ENCODE measurements at regions not wholly inside any gene's neighbourhood (a gene's known extent, or its start where the extent isn't known, plus 50 kb on each side); places are given as distances from the start of the nearest gene placed in this dataset.
"Not testable (repeated sequence)": the region's sequence is repeated elsewhere in the genome, so short reads cannot be mapped to it uniquely, and the experiment has no call there.

DNA sequence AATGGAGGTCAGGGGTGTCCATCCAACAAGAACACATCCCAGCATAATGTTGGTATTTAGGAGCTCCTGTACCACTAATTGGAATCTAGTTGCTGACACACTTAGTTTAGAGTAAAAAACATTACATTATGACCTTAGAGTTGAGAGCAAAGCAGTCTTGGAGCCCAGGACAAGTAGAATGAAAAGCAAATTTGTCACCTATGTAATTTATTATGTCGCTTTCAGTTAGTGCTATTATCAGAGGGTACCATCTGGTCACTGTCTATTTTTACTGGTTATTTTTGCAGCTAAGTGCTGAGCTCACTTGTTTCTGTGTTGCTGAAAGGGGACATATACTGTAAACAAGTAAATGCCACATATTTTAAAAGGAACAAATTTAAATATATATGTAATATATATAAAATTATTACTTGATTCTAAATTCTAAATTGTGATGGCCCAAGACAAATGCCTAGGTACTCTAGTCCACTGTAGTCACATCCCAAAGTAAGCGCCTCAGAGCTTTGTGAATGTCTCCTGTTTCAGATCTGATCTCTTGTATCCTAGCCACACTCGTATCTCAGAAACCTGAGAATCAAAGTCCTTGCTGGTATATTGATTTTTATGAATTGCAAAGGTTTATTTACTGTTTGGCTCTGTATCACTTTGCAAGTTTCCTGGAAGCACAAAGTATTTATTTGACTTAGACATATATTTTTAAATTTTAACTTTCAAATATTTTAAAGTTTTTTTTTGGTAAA lies 148.6 kb upstream of the MAN1A1 start:
- TF ChIP-seq POLR2A (IDR thresholded peaks at IDR 0.05): no peak
- TF ChIP-seq, protein P1, sequence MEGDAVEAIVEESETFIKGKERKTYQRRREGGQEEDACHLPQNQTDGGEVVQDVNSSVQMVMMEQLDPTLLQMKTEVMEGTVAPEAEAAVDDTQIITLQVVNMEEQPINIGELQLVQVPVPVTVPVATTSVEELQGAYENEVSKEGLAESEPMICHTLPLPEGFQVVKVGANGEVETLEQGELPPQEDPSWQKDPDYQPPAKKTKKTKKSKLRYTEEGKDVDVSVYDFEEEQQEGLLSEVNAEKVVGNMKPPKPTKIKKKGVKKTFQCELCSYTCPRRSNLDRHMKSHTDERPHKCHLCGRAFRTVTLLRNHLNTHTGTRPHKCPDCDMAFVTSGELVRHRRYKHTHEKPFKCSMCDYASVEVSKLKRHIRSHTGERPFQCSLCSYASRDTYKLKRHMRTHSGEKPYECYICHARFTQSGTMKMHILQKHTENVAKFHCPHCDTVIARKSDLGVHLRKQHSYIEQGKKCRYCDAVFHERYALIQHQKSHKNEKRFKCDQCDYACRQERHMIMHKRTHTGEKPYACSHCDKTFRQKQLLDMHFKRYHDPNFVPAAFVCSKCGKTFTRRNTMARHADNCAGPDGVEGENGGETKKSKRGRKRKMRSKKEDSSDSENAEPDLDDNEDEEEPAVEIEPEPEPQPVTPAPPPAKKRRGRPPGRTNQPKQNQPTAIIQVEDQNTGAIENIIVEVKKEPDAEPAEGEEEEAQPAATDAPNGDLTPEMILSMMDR (IDR thresholded peaks at IDR 0.05): no peak
- intact Hi-C loops (cut with DNase I; ENCODE audit: low total_unique reads): no loop called here
- no peaks in the 10 kb centered on the region for H3K4me1 ChIP-seq
- H3K4me3 ChIP-seq: no peak overlapping the region
- no peaks in the 10 kb centered on the region for H3K9me3 ChIP-seq
- no peak for DNase-seq
- no peak overlapping the region for H3K27ac ChIP-seq
- H3K36me3 ChIP-seq: no peaks in the 10 kb centered on the region
- no peaks in the 10 kb centered on the region for H3K27me3 ChIP-seq

DNA sequence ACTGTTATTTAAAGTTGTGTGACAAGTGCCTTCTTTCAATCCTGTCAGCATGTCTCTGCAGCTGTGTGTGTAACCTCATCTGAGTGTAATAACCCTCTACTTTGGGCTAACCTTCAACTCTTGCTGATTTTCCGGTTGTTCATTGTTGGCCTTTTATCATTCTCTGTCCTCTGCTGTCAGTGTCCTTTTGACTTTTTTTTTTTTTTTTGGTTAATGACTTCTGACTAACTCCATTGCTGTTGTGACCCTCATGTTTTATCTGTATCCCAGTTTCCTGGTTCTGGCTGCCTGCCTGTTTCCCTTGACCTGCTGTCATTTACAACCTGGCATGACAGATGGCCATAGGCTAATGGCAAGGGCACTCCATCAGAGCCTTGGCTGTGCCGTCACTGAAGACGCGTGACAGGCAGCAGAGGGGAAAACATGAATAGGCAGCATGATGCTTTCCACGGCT lies 145.7 kb upstream of the MAN1A1 start:
- no peaks in the 10 kb centered on the region for H3K9me3 ChIP-seq
- H3K4me3 ChIP-seq: no peak overlapping the region
- H3K4me1 ChIP-seq: no peaks in the 10 kb centered on the region
- no peak for DNase-seq
- H3K27ac ChIP-seq: no peak overlapping the region
- TF ChIP-seq, protein P1 (IDR thresholded peaks at IDR 0.05): no peak
- no peak for TF ChIP-seq POLR2A (IDR thresholded peaks at IDR 0.05)
- intact Hi-C loops (cut with DNase I; ENCODE audit: low total_unique reads): no loop called here
- no peaks in the 10 kb centered on the region for H3K36me3 ChIP-seq
- no peaks in the 10 kb centered on the region for H3K27me3 ChIP-seq

DNA sequence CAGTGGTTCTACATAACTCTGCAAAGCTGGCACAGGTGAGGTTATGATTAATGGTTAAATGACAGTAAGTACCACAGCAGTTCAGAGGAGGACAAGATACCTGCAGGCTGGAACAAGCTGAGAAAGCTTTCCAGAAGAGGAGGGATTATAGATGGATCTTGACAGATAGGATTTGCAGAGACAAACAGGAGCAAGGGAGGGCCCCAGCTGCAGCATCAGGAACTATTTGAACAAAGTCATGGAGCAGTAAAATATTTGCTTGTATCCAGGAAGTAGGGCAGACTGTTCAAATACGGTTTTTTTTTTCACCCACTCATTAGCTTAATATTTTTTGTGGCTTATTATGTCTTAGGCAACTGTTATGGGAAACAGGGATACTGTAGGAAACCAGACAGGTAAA lies 144.4 kb upstream of the MAN1A1 start:
- H3K27me3 ChIP-seq: no peaks in the 10 kb centered on the region
- TF ChIP-seq, protein P1 (IDR thresholded peaks at IDR 0.05): no peak
- no peak for TF ChIP-seq POLR2A (IDR thresholded peaks at IDR 0.05)
- no peak overlapping the region for H3K27ac ChIP-seq
- no peaks in the 10 kb centered on the region for H3K9me3 ChIP-seq
- no peak overlapping the region for H3K4me3 ChIP-seq
- DNase-seq: no peak
- H3K4me1 ChIP-seq: no peaks in the 10 kb centered on the region
- intact Hi-C loops (cut with DNase I; ENCODE audit: low total_unique reads): no loop called here
- no peaks in the 10 kb centered on the region for H3K36me3 ChIP-seq

DNA sequence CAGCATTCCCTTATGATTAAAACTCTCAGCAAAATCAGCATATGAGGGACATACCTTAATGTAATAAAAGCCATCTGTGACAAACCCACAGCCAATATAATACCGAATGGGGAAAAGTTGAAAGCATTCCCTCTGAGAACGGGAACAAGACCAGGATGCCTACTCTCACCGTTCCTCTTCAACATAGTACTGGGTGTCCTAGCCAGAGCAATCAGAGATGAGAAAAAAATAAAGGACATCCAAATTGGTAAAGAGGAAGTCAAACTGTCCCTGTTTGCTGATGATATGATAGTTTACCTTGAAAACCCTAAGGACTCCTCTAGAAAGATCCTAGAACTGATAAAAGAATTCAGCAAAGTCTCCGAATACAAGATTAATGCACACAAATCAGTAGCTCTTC lies 141.6 kb upstream of the MAN1A1 start:
- intact Hi-C loops (cut with DNase I; ENCODE audit: low total_unique reads); H3K9me3 ChIP-seq; H3K4me3 ChIP-seq; H3K4me1 ChIP-seq; H3K27me3 ChIP-seq; H3K27ac ChIP-seq; H3K36me3 ChIP-seq; DNase-seq: not testable (repeated sequence)

DNA sequence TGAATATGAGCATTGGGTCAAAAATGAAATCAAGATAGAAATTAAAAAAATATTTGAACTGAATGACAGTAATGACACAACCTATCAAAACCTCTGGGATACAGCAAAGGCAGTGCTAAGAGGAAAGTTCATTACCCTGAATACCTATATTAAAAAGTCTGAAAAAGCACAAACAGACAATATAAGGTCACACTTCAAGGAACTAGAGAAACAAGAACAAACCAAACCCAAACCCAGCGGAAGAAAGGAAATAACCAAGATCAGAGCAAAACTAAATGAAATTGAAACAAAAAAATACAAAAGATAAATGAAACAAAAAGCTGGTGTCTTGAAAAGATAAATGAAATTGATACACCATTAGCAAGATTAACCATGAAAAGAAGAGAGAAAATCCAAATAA lies 140.5 kb upstream of the MAN1A1 start:
- H3K4me1 ChIP-seq; H3K27ac ChIP-seq; H3K4me3 ChIP-seq; H3K36me3 ChIP-seq; DNase-seq; intact Hi-C loops (cut with DNase I; ENCODE audit: low total_unique reads); H3K27me3 ChIP-seq; H3K9me3 ChIP-seq: not testable (repeated sequence)

DNA sequence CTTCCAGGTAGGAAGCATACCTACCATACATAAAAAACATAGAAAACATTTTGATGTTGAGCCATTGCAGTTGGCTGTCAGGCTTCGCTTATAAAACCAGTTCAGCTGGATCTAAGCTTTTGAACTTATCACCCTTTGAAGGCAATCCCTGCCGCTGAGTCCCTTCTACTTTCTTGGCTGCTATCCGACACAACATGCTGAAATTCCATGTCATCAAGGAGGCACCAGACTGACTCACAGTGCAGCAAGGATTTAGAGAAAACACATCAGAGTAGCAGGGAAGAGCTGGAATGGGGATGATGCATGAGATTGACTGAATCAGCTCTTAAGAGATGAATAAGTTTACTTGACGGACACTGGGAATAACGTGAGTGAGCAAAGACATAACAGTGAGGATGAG lies 135.0 kb upstream of the MAN1A1 start:
- Histone ChIP-seq H3K27ac (no peak overlapping the region), H3K9me3 (no peaks in the 10 kb centered on the region), H3K27me3 (no peaks in the 10 kb centered on the region), H3K4me1 (no peaks in the 10 kb centered on the region), H3K4me3 (no peak overlapping the region), H3K36me3 (no peaks in the 10 kb centered on the region)
- intact Hi-C loops (cut with DNase I; ENCODE audit: low total_unique reads): no loop called here
- TF ChIP-seq, protein P1 (IDR thresholded peaks at IDR 0.05): no peak
- TF ChIP-seq POLR2A (IDR thresholded peaks at IDR 0.05): no peak
- DNase-seq: no peak

Measured in uterus (tissue), 3 donors.